HL-60 (cell line): ENCODE measurements at regions not wholly inside any gene's neighbourhood (a gene's known extent, or its start where the extent isn't known, plus 50 kb on each side); places are given as distances from the start of the nearest gene placed in this dataset.

Experiments used
- POLR2AphosphoS5 ChIP-seq: IDR thresholded peaks from 2 replicates; pipeline ENCODE4 v1.6.1; 2012; ENCODE audit warnings: low read depth
- TF ChIP-seq, protein P1 (sequence below): IDR thresholded peaks from one replicate; pipeline ENCODE4 v1.5.1; 2011; ENCODE audit warnings: low read length, control low read depth, inconsistent platforms; ENCODE audit not compliant: insufficient read depth
- TF ChIP-seq, protein P2 (sequence below): IDR thresholded peaks from 2 replicates; pipeline ENCODE4 v1.6.1; 2012; ENCODE audit warnings: low read depth; ENCODE audit not compliant: insufficient replicate concordance

DNA sequence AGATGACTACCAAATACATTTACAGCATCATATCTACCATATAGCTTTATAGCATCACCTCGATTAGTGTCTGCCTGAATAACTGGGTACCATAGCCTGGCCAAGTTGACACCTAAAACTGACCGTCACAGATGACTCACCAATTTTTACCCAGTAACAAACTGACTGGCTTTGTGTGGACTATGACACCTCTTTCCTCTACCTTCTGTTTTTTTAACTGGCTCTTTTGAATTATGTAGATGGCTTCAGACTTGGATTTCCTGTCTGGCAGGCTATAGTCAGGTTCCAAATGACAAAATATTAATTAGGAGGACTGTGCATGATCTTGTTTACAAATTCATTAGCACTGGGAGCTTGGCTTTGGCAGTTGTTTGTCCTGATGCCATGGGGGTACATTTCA is 360.3 kb downstream of the TGFB2 start:
- TF ChIP-seq POLR2AphosphoS5, result no peak
- TF ChIP-seq, protein P1, sequence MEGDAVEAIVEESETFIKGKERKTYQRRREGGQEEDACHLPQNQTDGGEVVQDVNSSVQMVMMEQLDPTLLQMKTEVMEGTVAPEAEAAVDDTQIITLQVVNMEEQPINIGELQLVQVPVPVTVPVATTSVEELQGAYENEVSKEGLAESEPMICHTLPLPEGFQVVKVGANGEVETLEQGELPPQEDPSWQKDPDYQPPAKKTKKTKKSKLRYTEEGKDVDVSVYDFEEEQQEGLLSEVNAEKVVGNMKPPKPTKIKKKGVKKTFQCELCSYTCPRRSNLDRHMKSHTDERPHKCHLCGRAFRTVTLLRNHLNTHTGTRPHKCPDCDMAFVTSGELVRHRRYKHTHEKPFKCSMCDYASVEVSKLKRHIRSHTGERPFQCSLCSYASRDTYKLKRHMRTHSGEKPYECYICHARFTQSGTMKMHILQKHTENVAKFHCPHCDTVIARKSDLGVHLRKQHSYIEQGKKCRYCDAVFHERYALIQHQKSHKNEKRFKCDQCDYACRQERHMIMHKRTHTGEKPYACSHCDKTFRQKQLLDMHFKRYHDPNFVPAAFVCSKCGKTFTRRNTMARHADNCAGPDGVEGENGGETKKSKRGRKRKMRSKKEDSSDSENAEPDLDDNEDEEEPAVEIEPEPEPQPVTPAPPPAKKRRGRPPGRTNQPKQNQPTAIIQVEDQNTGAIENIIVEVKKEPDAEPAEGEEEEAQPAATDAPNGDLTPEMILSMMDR, result no peak
- TF ChIP-seq, protein P2, sequence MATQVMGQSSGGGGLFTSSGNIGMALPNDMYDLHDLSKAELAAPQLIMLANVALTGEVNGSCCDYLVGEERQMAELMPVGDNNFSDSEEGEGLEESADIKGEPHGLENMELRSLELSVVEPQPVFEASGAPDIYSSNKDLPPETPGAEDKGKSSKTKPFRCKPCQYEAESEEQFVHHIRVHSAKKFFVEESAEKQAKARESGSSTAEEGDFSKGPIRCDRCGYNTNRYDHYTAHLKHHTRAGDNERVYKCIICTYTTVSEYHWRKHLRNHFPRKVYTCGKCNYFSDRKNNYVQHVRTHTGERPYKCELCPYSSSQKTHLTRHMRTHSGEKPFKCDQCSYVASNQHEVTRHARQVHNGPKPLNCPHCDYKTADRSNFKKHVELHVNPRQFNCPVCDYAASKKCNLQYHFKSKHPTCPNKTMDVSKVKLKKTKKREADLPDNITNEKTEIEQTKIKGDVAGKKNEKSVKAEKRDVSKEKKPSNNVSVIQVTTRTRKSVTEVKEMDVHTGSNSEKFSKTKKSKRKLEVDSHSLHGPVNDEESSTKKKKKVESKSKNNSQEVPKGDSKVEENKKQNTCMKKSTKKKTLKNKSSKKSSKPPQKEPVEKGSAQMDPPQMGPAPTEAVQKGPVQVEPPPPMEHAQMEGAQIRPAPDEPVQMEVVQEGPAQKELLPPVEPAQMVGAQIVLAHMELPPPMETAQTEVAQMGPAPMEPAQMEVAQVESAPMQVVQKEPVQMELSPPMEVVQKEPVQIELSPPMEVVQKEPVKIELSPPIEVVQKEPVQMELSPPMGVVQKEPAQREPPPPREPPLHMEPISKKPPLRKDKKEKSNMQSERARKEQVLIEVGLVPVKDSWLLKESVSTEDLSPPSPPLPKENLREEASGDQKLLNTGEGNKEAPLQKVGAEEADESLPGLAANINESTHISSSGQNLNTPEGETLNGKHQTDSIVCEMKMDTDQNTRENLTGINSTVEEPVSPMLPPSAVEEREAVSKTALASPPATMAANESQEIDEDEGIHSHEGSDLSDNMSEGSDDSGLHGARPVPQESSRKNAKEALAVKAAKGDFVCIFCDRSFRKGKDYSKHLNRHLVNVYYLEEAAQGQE, result no peak
